Dendritic cell treated with granulocyte-macrophage colony-stimulating factor and Interleukin-4, amounts not matched to agents 40 ng/mL and 50 ng/mL, for 4 days (primary cell): ENCODE measurements at regions not wholly inside any gene's neighbourhood (a gene's known extent, or its start where the extent isn't known, plus 50 kb on each side); places are given as distances from the start of the nearest gene placed in this dataset.

ENCODE experiments used
- H3K27ac Mint-ChIP-seq: one replicate; pipeline ENCODE4 v1.8.0; 2022; ENCODE audit warnings: mild to moderate bottlenecking, mixed read lengths
- H3K27me3 Mint-ChIP-seq: one replicate; pipeline ENCODE4 v1.8.0; 2022; ENCODE audit warnings: mild to moderate bottlenecking, mixed read lengths
- H3K36me3 Mint-ChIP-seq: one replicate; pipeline ENCODE4 v1.8.0; 2022; ENCODE audit warnings: low read depth, mixed read lengths
- H3K4me1 Mint-ChIP-seq: one replicate; pipeline ENCODE4 v1.8.0; 2022; ENCODE audit warnings: low read depth, mixed read lengths
- H3K4me3 Mint-ChIP-seq: one replicate; pipeline ENCODE4 v1.8.0; 2022; ENCODE audit warnings: mild to moderate bottlenecking, moderate library complexity, mixed read lengths
- H3K9me3 Mint-ChIP-seq: one replicate; pipeline ENCODE4 v1.8.0; 2022; ENCODE audit warnings: mixed read lengths
- intact Hi-C: fragments of 100-400 bp; cut with micrococcal nuclease; formaldehyde crosslinking; loops from one replicate; pipeline ENCODE4 v1.15.0; 2022

DNA sequence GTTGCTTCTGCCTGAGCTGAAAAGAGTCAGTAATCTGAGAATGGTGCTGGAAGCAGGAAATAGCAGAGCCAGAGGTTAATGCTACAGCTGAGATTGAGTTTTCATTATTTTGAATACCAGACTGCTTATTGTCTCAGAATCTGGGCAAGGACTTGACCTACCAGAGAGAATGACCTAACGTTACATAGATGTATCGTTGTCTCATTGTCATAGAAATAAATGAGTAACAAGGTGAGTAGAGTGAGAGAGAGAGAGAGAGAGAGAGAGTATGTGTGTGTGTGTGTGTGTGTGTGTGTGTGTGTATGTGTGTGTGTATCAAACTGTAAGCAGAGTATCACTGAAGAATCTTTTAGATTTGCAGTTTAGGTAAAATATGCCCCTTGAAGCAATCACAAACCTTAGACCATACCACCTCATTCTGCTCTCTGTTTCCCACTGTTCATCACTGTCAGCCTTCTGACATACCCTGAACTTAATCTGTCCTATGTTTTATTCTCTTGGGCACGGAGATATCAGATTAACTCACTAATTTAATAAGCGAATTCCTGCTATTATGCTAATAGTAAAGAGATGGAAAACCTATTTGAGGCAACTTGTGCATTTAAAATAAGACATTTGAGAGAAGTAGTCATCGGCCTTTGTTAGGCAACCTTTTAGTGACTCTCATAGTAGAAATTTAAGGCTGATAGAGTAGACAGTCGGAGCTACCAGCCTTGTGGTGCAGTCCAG lies 87.8 kb downstream of the CYB561 start:
- Mint-ChIP-seq H3K4me3 (no peak overlapping the region), H3K4me1 (peaks cover 5% of the 10 kb centered on the region), H3K27me3 (no peaks in the 10 kb centered on the region), H3K36me3 (peaks cover 6% of the 10 kb centered on the region), H3K9me3 (peaks cover 10% of the 10 kb centered on the region), H3K27ac (no peak overlapping the region)
- intact Hi-C loops: no loop called here

DNA sequence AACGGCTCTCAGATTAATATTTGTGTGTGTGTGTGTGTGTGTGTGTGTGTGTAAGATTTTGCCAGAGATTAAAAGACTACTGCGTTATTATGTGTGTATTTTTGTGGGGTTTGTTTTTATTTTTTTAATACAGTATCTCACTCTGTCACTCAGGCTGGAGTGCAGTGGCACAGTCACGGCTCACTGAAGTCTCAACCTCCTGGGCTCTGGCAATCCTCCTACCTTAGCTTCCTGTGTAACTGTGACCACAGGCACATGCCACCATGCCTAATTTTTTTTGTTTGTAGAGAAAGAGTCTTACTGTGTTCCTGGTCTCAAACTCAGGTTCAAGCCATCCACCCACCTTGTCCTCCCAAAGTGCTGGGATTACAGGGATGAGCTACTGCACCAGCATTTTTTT lies 87.2 kb downstream of the CYB561 start:
- Mint-ChIP-seq H3K36me3 (peaks cover 6% of the 10 kb centered on the region), H3K27me3 (no peaks in the 10 kb centered on the region), H3K4me1 (peaks cover 5% of the 10 kb centered on the region), H3K27ac (no peak overlapping the region), H3K4me3 (no peak overlapping the region), H3K9me3 (peaks cover 10% of the 10 kb centered on the region)
- intact Hi-C loops: no loop called here

DNA sequence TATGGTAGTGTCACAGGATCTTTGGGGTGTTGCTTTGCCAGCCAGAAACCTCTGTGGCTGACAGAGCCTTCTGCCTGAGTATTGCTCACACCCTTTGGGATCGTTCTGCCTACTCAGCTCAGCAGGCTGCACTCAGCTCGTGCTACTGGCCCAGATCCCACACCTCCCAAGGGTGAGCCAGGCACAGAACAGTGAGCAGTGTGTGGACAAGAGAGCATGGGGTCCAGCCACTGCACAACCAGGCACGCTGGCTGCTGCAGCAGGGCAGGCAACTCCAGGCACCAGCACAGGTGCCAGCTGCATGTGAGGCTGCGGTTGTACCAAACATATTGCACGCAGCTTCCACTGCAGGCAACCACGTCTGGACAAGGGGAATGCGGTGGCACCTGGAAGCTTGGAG lies 84.9 kb downstream of the CYB561 start:
- Mint-ChIP-seq H3K27ac (no peak overlapping the region), H3K4me3 (no peak overlapping the region), H3K9me3 (peaks cover 10% of the 10 kb centered on the region), H3K4me1 (no peaks in the 10 kb centered on the region), H3K36me3 (peaks cover 6% of the 10 kb centered on the region), H3K27me3 (no peaks in the 10 kb centered on the region)
- intact Hi-C loops: no loop called here

DNA sequence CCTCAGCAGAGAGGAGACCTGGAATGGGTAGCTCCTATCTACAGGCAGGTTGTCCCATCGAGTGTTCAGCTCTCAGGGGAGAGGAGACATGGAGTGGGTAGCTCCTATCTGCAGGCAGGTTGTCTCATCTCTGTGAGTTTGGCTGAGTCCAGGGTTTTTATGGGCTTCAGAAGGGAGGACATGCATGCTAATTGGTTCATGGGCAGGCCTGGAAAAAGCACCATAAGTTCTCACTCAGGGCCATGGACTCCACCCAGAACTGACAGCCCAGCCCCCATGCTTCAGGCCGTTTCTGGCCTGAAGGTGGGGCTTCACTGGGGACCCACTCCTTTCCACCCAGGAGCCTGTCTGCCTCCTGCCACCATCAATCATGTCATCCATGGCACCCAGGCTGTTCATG lies 84.0 kb downstream of the CYB561 start:
- Mint-ChIP-seq H3K4me1 (no peaks in the 10 kb centered on the region), H3K4me3 (no peak overlapping the region), H3K9me3 (peaks cover 10% of the 10 kb centered on the region), H3K27me3 (no peaks in the 10 kb centered on the region), H3K27ac (no peak overlapping the region), H3K36me3 (peaks cover 6% of the 10 kb centered on the region)
- intact Hi-C loops: no loop called here

DNA sequence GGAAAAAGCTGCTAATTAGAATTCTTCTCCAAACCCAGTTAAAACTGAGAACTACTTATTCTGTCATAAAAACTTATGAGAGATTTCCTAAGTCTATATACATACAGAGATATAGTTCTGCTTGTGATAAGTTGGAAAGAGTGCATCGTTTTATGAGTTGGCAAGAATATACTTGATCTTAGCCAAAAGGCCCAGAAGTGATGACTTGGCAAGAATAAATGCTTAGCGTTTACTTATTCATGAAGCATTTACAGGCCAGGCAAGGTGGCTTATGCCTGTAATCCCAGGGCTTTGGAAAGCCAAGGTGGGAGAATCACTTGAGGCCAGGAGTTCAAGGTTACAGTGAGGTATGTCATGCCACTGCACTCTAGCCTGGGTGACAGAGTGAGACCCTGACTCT lies 81.7 kb downstream of the CYB561 start:
- H3K27me3 Mint-ChIP-seq: no peaks in the 10 kb centered on the region
- intact Hi-C loops: no loop called here
- H3K4me1 Mint-ChIP-seq: no peaks in the 10 kb centered on the region
- H3K36me3 Mint-ChIP-seq: peaks cover 6% of the 10 kb centered on the region
- peaks cover 10% of the 10 kb centered on the region for H3K9me3 Mint-ChIP-seq
- no peak overlapping the region for H3K4me3 Mint-ChIP-seq
- no peak overlapping the region for H3K27ac Mint-ChIP-seq

DNA sequence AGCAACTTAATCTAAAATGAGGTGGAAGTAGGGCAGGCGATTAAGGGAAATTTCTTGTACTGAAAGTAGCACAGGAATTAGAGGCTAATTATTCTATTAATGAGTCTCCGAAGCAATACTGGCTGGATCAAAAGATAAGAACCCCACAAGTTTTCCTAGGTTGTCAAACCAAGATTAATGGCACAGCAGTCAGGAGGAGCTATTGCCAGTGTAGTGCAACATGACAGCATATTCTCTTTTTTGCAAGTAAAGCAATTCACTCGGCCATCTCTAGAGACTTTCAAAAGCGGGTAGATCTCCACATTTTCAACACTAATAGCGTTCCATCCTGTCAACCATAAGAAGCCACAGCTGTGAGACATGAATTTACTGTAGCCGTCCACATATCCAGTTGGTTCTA lies 81.2 kb downstream of the CYB561 start:
- Mint-ChIP-seq H3K27me3 (no peaks in the 10 kb centered on the region), H3K9me3 (peaks cover 10% of the 10 kb centered on the region)

DNA sequence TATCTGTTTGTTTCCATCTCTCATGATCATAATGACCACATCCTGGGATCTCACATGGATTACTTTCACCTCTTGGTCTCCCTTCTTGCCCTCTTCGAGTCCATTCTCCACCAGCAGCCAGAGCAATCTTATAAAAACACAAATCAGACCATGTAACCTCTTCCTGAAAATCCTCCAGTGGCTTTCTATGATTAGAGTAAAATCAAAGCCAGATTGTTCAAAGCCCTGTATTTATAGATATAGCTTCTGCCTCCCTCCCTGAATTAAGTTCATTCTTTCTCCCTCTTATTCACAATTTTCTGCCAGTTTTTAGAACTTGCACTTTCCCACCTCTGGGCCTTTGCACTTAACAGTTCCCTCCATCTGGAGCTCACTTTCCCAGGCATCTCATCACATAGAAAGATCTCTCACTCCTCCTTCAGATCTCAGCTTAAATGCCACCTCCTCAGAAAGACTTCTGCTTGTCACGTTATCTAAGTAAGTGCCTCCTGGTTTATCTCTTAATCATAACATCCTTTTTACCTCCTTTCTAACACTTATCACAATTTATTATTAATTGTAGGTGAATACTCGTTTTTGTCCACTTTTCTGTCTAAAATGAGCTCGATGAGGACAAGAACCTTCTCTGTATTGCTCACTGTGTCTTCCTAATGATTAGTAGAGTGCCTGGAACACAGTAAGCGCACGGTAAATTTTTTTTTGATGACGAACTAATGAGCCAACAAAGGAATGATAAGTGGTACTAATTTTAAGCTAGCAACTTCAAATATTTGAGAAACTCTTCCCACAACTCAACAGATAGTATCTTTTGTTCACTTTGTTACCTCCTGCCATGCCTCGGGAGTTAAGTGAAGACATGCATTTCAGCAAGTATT lies 80.5 kb downstream of the CYB561 start:
- H3K27ac Mint-ChIP-seq: no peak overlapping the region
- H3K9me3 Mint-ChIP-seq: peaks cover 10% of the 10 kb centered on the region
- no peaks in the 10 kb centered on the region for H3K27me3 Mint-ChIP-seq
- H3K36me3 Mint-ChIP-seq: peaks cover 6% of the 10 kb centered on the region
- H3K4me1 Mint-ChIP-seq: no peaks in the 10 kb centered on the region
- intact Hi-C loops: no loop called here
- no peak overlapping the region for H3K4me3 Mint-ChIP-seq

More for the DNA sequence above, 81.2 kb downstream of the CYB561 start:
- H3K27ac Mint-ChIP-seq: no peak overlapping the region
- peaks cover 6% of the 10 kb centered on the region for H3K36me3 Mint-ChIP-seq
- H3K4me3 Mint-ChIP-seq: no peak overlapping the region
- no peaks in the 10 kb centered on the region for H3K4me1 Mint-ChIP-seq
- intact Hi-C loops: no loop called here

DNA sequence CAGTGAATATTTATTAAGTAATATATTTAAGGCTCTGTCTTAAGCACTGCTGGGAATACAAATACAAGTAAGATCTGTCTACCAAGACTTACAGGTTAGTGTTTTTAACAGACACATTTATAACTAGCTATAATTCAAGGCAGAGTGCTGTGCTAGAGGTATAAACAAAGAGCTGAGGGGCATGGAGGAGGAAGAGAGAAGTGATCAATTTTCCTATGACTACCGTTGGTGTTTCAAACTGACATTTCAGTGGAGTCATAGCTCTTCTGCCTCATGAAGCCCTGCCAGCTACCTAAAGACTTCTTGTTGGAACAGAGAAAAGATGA lies 79.9 kb downstream of the CYB561 start:
- Mint-ChIP-seq H3K9me3 (peaks cover 10% of the 10 kb centered on the region), H3K27me3 (no peaks in the 10 kb centered on the region), H3K36me3 (peaks cover 4% of the 10 kb centered on the region), H3K27ac (no peak overlapping the region), H3K4me1 (no peaks in the 10 kb centered on the region), H3K4me3 (no peak overlapping the region)
- intact Hi-C loops: no loop called here

DNA sequence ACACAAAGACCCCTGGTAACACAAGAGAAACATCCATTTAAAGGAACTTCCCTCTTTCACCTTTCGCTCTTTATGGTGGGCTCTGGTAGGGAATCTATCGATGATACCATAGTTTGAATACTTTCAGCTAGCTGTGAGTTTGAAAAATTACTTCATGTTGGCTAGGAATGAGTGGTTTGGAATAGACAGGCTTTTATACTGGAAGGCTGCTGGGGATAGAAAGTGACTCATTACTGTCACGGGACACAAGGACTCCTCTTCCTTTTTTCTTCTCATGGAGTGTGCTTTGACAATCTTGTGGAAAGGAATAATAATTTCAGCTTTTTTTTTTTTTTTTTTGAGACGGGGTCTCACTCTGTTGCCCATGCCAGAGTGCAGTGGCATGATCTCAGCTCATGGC lies 76.9 kb downstream of the CYB561 start:
- no peaks in the 10 kb centered on the region for H3K27me3 Mint-ChIP-seq

DNA sequence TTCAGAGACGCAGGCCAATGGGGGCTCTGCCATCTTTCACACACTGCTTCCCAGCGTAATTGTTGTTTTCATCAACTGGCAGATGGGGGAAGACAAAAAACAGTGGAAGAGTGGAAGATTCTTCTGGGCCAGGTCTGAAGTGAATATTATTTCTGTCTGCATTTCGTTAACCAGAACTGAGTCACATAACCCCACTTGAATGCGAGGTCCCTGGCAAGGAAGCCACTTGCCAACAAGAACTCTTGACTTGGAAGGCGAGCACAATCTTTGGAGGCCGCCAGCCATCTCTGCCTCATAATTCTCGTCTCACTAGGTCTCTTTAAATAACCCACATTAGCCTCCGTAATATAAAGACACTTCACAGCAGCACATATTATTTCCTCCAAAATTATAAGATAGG lies 75.4 kb downstream of the CYB561 start:
- Mint-ChIP-seq H3K4me1 (no peaks in the 10 kb centered on the region), H3K27ac (no peak overlapping the region), H3K36me3 (no peaks in the 10 kb centered on the region), H3K9me3 (no peaks in the 10 kb centered on the region), H3K4me3 (no peak overlapping the region), H3K27me3 (no peaks in the 10 kb centered on the region)
- intact Hi-C loops: no loop called here

More for the DNA sequence above, 76.9 kb downstream of the CYB561 start:
- H3K9me3 Mint-ChIP-seq: no peaks in the 10 kb centered on the region
- no peaks in the 10 kb centered on the region for H3K4me1 Mint-ChIP-seq
- no peaks in the 10 kb centered on the region for H3K36me3 Mint-ChIP-seq
- intact Hi-C loops: no loop called here
- H3K4me3 Mint-ChIP-seq: no peak overlapping the region
- no peak overlapping the region for H3K27ac Mint-ChIP-seq

DNA sequence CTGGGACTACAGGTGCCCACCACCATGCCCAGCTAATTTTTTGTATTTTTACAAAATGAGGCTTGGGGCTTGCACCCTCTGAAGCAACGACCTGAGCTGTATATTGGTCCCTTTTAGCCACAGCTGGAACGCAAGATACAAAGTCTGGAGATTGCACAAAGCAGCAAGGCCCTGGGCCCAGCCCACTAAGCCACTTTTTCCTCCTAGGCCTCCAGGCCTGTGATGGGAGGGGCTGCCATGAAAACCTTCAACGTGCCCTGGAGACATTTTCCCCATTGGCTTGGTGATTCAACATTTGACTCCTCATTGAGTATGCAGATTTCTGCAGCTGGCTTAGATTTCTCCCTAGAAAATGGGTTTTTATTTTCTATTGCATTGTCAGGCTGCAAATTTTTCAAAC lies 69.2 kb downstream of the CYB561 start:
- peaks cover 14% of the 10 kb centered on the region for H3K36me3 Mint-ChIP-seq
- H3K27me3 Mint-ChIP-seq: no peaks in the 10 kb centered on the region
- H3K4me1 Mint-ChIP-seq: peaks cover 17% of the 10 kb centered on the region
- H3K27ac Mint-ChIP-seq: no peak overlapping the region
- H3K4me3 Mint-ChIP-seq: no peak overlapping the region
- intact Hi-C loops: no loop called here
- peaks cover 10% of the 10 kb centered on the region for H3K9me3 Mint-ChIP-seq

DNA sequence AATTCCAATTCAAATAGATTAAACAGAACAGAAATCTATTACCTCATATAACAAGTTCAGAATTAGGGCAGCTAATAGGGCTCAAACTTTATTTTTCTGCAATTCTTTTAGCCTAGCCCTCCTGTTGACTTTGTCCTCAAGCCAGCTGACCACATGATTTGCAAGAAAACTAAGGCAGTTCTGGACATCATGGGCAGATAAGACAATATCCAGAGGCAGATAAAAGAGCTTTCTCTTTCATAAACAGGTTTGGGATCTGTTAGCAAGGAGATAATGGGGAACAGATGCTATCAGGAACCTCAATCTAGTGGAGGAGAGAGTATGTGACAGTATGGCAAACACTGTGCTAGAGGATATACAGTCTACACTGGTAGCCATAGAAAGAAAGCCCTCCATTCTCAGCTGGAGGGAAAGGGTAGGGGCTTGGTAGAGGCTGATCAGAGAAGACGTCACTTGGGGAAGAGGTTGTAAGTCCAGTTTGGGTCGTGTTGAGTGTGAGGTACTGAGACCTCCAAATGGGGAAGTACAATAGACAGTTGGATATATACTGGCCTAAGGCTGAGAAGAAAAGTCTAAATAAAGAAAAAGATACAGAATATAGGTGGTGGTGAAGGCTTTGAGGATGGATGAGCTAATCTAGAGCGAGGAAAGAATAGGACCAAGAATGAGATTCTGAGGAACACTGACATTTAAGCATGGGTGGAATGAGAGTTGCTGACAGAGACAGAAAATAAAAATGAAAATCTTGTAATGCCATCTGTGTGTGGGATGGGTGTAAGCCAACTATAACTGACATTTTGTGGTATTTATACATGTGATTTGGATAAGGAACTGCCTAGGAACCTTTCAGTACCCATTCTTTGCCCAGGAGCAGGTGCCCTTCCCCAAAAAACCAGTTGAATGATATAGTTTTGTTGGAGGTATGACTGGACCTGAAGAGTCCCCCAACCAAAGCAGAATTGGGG lies 67.4 kb downstream of the CYB561 start:
- Mint-ChIP-seq H3K27ac (no peak overlapping the region), H3K36me3 (peaks cover 14% of the 10 kb centered on the region), H3K4me1 (peaks cover 17% of the 10 kb centered on the region), H3K27me3 (no peaks in the 10 kb centered on the region), H3K4me3 (no peak overlapping the region), H3K9me3 (peaks cover 10% of the 10 kb centered on the region)
- intact Hi-C loops: no loop called here

DNA sequence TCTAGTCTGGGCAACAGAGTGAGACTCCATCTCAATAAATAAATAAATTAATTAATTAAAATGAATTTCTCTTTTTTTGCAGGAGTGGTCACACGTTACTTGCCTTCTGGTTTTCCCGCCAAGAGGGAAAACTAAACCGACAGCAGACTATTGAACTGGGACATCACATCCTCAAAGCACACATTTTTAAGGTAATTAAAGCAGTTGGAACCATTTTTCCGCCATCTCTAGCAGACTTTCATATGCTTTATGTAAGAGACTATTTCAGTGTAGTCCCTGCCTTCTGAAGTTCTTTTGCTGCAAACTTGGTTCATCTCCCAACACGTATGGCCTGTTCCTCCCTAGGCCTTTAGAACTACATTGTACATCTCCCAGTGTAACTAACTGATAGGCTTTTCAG lies 66.5 kb downstream of the CYB561 start:
- H3K36me3 Mint-ChIP-seq: peaks cover 14% of the 10 kb centered on the region
- intact Hi-C loops: no loop called here
- no peak overlapping the region for H3K4me3 Mint-ChIP-seq
- H3K4me1 Mint-ChIP-seq: peaks cover 17% of the 10 kb centered on the region
- H3K27ac Mint-ChIP-seq: no peak overlapping the region
- no peaks in the 10 kb centered on the region for H3K27me3 Mint-ChIP-seq
- H3K9me3 Mint-ChIP-seq: peaks cover 10% of the 10 kb centered on the region
